Stimulated activated naive CD4-positive, alpha-beta T cell (primary cell): ENCODE measurements at regions not wholly inside any gene's neighbourhood (a gene's known extent, or its start where the extent isn't known, plus 50 kb on each side); places are given as distances from the start of the nearest gene placed in this dataset.
"Not testable (repeated sequence)": the region's sequence is repeated elsewhere in the genome, so short reads cannot be mapped to it uniquely, and the experiment has no call there.

Source experiments
- DNase-seq, 6 experiments: peaks; one replicate each; lab custom pipeline; 2025; lab: John Stamatoyannopoulos, UW

GRCh38 chr14:101247842-101248725 lies 313.2 kb upstream of the DIO3 start:
- DNase-seq = no peak

GRCh38 chr14:101248840-101249675 lies 312.2 kb upstream of the DIO3 start:
- no peak for DNase-seq

GRCh38 chr14:101249676-101250036 lies 311.6 kb upstream of the DIO3 start:
- no peak for DNase-seq

DNA sequence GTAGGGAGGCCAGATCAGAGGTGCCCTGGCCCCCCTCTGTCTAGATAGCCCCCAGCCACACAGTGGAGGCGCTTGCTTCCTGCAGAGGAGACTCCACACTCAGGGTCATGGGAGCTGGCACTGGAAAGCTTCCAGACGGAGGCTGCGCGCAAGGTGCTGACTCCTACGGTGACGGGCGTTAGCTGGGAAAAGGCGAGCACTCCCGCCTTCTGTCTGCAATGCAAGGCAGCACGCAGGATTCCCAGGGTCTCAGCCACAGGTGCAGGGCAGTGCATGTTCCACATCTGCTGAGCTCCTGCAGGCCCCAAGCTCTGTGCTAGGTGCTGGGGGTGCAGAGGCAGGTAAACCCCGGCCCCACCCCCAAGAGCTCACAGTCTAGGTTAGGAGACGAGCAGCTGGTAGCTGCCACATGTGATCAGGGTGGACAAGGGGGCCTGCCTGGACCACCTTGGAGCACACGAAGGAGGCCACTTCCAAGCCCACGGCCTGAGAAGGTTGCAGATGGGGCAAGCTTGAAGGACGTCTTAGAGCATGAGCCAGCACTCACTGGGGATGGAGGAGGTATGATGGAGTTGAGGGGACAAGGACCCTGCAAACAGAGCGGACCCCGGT lies 310.9 kb upstream of the DIO3 start:
- no peak for DNase-seq

- DNase-seq = no peak
Measured at GRCh38 chr14:101250948-101251811, 310.1 kb upstream of the DIO3 start.

DNA sequence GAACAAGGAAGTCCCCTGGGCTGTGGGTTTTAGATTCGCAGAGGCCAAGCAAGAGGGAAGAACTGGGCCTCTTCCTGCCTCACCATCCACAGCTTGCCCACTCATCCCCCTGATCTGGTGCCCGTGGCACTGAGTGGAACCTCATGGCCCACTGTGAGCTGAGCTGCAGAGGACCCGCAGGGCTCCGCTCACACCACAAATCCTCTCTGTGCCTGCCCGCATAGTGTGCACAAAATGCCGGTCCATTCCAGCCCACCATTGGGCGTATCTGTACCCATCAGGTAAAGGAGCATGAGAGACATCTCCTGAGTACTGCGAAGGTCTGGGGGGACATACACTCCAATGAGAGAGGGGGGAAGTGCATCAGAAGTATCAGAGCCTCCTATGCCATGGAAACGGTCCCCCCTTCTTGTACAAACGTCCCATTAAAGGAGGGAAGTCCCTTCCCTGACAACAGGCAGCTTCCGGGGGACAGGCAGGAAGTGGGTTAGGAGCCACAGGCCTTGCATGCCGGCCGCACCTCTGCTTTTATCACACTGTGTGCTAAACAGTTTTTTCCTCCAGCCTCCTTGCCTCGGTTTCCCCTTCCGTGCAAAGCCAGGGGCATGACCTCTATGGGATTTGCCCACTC lies 309.4 kb upstream of the DIO3 start:
- DNase-seq = no peak

DNA sequence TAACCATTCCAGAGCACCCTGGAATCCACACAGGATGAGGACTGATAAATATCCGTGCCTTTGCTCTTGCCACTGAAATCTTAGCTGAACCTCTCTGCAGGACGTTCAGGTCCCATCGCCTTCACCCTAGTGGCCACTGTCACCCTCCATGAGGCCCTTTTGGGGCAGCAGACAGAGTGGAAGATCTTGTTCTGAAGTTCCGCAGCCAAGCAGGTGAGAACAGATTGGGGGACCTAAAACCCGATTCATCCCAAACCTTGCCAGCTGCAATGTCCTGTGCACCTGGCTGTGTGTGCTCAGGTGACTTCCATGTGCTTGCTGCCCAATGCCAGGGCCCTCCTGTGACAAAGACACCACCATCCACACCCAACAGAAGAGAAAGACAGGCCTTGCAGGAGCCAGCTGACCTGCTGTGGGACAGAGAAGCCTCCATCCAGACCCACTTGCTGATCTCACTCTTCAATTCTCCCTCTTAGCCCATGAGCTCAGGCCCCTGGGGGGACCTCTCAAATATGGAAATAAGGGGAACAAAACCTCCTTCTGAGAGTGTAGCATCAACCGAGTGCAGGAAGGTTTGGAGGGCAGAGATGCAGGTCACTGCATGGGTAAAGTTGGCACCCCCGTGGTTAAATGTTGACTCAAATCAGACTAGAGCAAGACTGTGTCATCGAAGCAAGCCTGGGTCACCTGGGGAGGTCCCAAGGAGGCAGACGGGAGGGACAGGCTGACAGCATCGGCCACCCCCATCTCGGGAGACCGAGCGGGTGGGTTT lies 308.7 kb upstream of the DIO3 start:
- DNase-seq = no peak

GRCh38 chr14:101253948-101254347 lies 307.3 kb upstream of the DIO3 start:
- DNase-seq = no peak

DNA sequence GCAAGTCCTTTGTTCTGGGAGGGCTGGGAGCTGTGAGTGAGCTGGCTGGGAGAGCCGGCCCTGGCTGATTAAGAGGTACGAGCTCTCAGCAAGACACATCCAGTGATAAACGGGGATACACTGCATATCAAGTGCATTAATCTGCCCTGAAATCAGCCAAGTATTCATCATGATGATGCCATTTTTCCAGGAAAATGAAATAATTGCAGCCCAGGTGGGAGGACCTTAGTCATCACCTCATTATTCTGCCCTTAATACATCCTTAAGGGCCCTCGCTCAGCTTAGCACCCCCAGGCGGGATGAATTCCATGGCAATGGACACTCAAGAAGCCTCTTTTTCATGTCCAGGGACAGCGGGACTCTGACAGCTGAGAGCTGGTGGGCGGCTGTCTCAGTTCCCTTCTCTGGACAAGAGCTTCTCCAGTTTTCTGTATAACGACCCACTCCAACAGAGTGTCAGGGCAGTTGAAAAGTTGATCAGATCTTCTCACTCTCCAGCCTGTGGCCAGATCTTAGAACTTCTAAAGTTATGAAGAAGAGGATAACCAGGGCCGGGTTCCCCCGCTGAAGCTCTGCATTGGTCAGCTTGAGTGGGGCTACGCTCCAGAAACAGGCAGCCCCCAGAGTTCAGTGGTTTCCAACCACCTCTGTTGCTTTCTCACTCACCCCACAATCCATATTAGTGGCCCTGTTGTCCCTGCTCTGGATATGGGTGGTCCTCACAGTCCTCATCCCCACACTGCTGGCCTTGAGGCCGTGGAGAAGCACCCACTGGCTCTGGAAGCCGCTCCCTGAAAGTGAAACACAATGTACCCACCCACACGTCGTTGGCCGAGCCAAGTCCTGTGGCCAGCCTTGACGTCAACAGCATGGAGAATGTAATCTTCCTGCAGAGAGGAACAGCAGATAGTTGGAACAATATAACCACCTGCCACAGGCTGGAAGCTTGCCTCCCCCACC lies 306.2 kb upstream of the DIO3 start:
- DNase-seq = no peak

DNA sequence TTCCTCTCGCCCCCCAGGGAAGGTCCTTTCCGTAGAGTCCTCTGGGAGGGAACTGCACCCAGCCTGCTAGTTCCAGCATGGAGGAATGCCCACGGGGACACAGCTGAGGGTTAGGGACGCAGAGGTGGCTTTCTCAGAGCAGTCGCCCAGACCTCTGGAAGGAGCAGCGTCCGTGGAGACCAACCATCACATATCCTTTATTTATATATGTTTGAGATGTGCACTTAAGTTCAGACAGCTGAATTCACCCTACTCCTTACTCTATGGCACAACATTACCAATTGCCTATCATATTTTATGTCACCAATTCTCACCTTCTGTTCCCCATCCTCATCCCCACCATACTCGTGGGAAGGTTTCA lies 305.6 kb upstream of the DIO3 start:
- no peak for DNase-seq

GRCh38 chr14:101256266-101256665 lies 305.0 kb upstream of the DIO3 start:
- DNase-seq = no peak

DNA sequence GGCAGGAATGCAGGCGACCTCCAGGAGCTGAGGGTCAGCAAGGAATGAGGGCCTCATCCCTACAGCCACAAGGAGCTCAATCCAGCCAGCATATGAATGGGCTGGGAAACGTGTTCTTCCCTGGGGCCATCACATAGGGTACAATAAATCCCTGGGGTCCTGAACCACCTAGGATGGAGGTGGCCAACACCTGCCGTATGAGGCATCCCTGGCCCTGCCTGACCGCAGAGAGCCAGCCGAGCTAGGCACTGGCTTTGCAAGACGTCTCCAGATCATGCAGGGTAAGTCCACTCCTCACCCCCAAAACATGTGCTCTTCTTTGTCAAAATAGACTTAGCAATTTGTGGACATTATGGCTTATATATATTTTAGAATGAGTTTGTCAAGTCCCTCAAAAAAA lies 303.7 kb upstream of the DIO3 start:
- DNase-seq = no peak

DNA sequence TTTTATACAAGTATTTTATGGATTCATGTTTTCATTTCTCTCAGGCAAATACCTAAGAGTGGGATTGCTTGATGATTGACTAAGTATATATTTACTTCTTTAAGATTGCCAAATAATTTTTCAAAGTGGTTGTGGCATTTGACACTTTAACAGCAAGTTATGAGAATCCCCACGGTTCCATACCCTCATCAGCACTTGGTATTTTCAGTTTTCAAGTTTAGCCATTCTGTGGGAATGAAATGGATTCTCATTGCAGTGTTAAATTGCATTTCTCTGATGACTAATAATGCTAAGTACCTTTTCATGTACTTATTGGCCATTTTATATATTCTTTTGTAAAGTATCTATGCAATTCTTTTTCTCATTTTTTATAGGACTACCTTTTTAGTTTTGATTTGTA lies 301.5 kb upstream of the DIO3 start:
- no peak for DNase-seq

DNA sequence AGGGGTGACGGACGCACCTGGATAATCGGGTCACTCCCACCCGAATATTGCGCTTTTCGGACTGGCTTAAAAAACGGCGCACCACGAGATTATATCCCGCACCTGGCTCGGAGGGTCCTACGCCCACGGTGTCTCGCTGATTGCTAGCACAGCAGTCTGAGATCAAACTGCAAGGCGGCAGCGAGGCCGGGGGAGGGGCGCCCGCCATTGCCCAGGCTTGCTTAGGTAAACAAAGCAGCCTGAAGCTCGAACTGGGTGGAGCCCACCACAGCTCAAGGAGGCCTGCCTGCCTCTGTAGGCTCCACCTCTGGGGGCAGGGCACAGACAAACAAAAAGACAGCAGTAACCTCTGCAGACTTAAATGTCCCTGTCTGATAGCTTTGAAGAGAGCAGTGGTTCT lies 294.9 kb upstream of the DIO3 start:
- not testable (repeated sequence) for DNase-seq

DNA sequence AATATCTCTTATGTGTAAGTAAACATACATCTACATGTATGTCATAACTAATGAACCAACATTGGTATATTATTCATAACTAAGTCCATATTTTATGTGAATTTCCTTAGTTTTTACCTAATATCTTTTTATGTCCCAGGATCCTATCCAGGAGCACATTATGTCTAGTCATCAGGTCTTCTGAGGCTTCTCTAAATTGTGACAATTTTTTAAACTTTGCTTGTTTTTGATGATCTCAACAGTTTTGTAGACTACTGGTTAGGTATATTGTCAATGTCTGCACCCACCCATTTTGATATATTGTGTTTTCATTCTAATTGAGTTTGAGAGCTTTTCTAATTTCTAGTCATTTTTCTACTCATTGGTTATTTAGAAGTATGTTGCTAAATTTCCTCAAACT lies 288.2 kb upstream of the DIO3 start:
- no peak for DNase-seq

DNA sequence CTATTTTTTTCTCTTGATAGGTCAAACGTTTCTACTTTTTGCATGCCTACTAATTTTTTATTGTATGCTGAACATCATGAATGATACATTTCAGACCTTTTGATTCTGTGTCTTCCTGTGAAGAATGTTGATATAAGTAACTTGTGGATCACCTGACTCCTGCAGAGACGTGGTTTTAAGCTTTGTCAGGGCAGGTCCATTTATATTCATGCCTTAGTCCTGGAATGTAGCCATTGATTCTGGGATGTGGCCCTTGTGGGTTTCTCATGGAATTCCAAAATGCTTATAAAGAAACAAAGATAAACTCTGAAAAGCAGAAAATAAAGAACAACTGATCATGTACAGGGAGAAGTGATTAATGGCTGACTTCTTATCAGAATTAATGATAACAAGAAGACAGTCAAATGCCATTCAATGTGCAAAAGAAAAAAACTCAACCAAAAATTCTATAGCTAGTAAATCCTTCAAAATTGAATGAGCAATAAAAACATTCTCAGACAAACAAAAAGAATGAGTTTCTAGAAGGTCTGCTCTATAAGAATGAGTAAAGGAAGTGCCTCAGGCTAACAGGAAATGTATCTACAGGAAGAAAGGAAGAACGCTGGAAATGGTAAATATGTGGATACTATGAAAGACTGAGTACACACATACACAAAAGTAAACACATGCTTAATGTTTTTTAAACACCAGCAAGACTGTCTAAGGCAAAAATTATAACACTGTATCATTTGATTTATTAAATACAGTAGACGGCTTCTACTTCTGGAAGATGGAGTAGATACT lies 284.8 kb upstream of the DIO3 start:
- DNase-seq = no peak

DNA sequence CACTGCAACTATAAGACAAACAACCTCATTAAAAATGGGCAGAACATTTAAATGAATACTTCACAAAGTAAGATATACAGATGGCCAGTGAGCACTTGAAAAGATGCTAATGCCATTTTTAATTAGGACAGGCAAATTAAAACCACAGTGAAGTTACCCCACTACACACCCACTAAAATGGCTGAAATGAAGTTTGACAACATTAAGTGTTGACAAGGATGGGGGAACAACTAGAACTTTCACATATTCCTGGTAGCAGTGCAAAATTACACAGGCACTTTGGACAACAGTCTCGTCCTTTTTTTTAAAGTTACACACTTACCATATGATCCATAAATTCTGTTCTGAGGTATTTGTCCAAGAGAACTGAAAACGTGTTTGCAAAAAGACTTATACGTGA lies 278.9 kb upstream of the DIO3 start:
- no peak for DNase-seq

GRCh38 chr14:101284711-101285110 lies 276.6 kb upstream of the DIO3 start:
- no peak for DNase-seq
